Muscle of leg (tissue), 3 donors: ENCODE measurements at regions not wholly inside any gene's neighbourhood (a gene's known extent, or its start where the extent isn't known, plus 50 kb on each side); places are given as distances from the start of the nearest gene placed in this dataset.

Experiments
- DNase-seq: peaks from one replicate; pipeline ENCODE4 v3.0.0; 2013
- H3K27ac ChIP-seq: one replicate; pipeline ENCODE4 v1.5.1; 2013; ENCODE audit warnings: mild to moderate bottlenecking, low read length, control low read depth
- H3K27me3 ChIP-seq: one replicate; pipeline ENCODE4 v1.6.1; 2013; ENCODE audit warnings: low read length; ENCODE audit not compliant: control insufficient read depth, insufficient read depth
- H3K36me3 ChIP-seq: one replicate; pipeline ENCODE4 v1.6.1; 2013; ENCODE audit warnings: low read length; ENCODE audit not compliant: control insufficient read depth, insufficient read depth
- H3K4me1 ChIP-seq: one replicate; pipeline ENCODE4 v1.6.1; 2013; ENCODE audit warnings: low read length; ENCODE audit not compliant: control insufficient read depth, insufficient read depth
- H3K4me3 ChIP-seq: one replicate; pipeline ENCODE4 v1.5.1; 2013; ENCODE audit warnings: low read length, control low read depth
- H3K9me3 ChIP-seq: replicated peaks from 2 replicates; pipeline ENCODE4 v1.6.1; 2013; ENCODE audit warnings: low read depth, low read length; ENCODE audit not compliant: control insufficient read depth
- WGBS: methylation state at CpG from one replicate; pipeline ENCODE4 v1.1.5; 2013; ENCODE audit warnings: missing lambda C conversion rate; ENCODE audit not compliant: insufficient coverage; 5-methylcytosine and 5-hydroxymethylcytosine counted together

- Histone ChIP-seq H3K4me3 (no peak overlapping the region), H3K27ac (no peak overlapping the region), H3K4me1 (no peaks in the 10 kb centered on the region), H3K9me3 (no peaks in the 10 kb centered on the region), H3K36me3 (no peaks in the 10 kb centered on the region), H3K27me3 (peaks cover 4% of the 10 kb centered on the region)
- peak; percentile 86 for DNase-seq
- WGBS = 0% methylated on average over 2 of the region's 6 CpGs
Measured at GRCh38 chr13:31424130-31424729, 224.5 kb downstream of the B3GLCT start.

- DNase-seq = no peak
- Histone ChIP-seq H3K4me1 (no peaks in the 10 kb centered on the region), H3K27ac (no peak overlapping the region), H3K4me3 (no peak overlapping the region), H3K9me3 (no peaks in the 10 kb centered on the region), H3K27me3 (peaks cover 4% of the 10 kb centered on the region), H3K36me3 (no peaks in the 10 kb centered on the region)
Measured at GRCh38 chr13:31426395-31426794, 226.6 kb downstream of the B3GLCT start.

- Histone ChIP-seq H3K9me3 (no peaks in the 10 kb centered on the region), H3K27me3 (peaks cover 3% of the 10 kb centered on the region), H3K4me3 (no peak overlapping the region), H3K36me3 (no peaks in the 10 kb centered on the region), H3K27ac (no peak overlapping the region), H3K4me1 (no peaks in the 10 kb centered on the region)
- 36% methylated on average over 2 of the region's 4 CpGs for WGBS
- DNase-seq = no peak
Measured at GRCh38 chr13:31427151-31428100, 227.7 kb downstream of the B3GLCT start.

- Histone ChIP-seq H3K4me1 (peaks cover 2% of the 10 kb centered on the region), H3K36me3 (no peaks in the 10 kb centered on the region), H3K27ac (no peak overlapping the region), H3K27me3 (peaks cover 5% of the 10 kb centered on the region), H3K4me3 (no peak overlapping the region), H3K9me3 (no peaks in the 10 kb centered on the region)
- DNase-seq = peak; percentile 65
- no CpG with 5 or more reads among the region's 4 CpGs for WGBS
Measured at GRCh38 chr13:31431722-31432137, 232.0 kb downstream of the B3GLCT start.

- DNase-seq = peak; percentile 90
- H3K4me3 ChIP-seq = no peak overlapping the region
- no CpG with 5 or more reads among the region's 1 CpG for WGBS
- no peaks in the 10 kb centered on the region for H3K9me3 ChIP-seq
- H3K36me3 ChIP-seq = no peaks in the 10 kb centered on the region
- H3K27ac ChIP-seq = peak overlapping the region; percentile 79
- H3K27me3 ChIP-seq = peaks cover 5% of the 10 kb centered on the region
- H3K4me1 ChIP-seq = peaks cover 2% of the 10 kb centered on the region
Measured at GRCh38 chr13:31433207-31433606, 233.4 kb downstream of the B3GLCT start.

- H3K36me3 ChIP-seq = no peaks in the 10 kb centered on the region
- peaks cover 5% of the 10 kb centered on the region for H3K27me3 ChIP-seq
- 60% methylated on average over 1 of the region's 7 CpGs for WGBS
- peak overlapping the region; percentile 63 for H3K27ac ChIP-seq
- no peaks in the 10 kb centered on the region for H3K9me3 ChIP-seq
- peak; percentile 37 for DNase-seq
- H3K4me3 ChIP-seq = no peak overlapping the region
- peaks cover 2% of the 10 kb centered on the region for H3K4me1 ChIP-seq
Measured at GRCh38 chr13:31433746-31434145, 234.0 kb downstream of the B3GLCT start.

- Histone ChIP-seq H3K4me1 (peaks cover 2% of the 10 kb centered on the region), H3K27ac (no peak overlapping the region), H3K9me3 (no peaks in the 10 kb centered on the region), H3K4me3 (no peak overlapping the region), H3K27me3 (peaks cover 5% of the 10 kb centered on the region), H3K36me3 (no peaks in the 10 kb centered on the region)
- DNase-seq = no peak
- 98% methylated on average over 6 of the region's 8 CpGs for WGBS
Measured at GRCh38 chr13:31434613-31435012, 234.8 kb downstream of the B3GLCT start.

GRCh38 chr13:31435536-31435935 lies 235.8 kb downstream of the B3GLCT start:
- H3K27me3 ChIP-seq = peaks cover 5% of the 10 kb centered on the region
- H3K4me3 ChIP-seq = no peak overlapping the region
- no peaks in the 10 kb centered on the region for H3K9me3 ChIP-seq
- DNase-seq = no peak
- H3K27ac ChIP-seq = no peak overlapping the region
- WGBS = 85% methylated on average over 3 of the region's 4 CpGs
- no peaks in the 10 kb centered on the region for H3K36me3 ChIP-seq
- H3K4me1 ChIP-seq = peaks cover 2% of the 10 kb centered on the region

- no CpG with 5 or more reads among the region's 5 CpGs for WGBS
- Histone ChIP-seq H3K27ac (no peak overlapping the region), H3K36me3 (no peaks in the 10 kb centered on the region), H3K4me3 (no peak overlapping the region), H3K4me1 (peaks cover 2% of the 10 kb centered on the region), H3K27me3 (peaks cover 10% of the 10 kb centered on the region), H3K9me3 (no peaks in the 10 kb centered on the region)
- no peak for DNase-seq
Measured at GRCh38 chr13:31436478-31436877, 236.7 kb downstream of the B3GLCT start.

GRCh38 chr13:31437975-31438374 lies 238.2 kb downstream of the B3GLCT start:
- peaks cover 12% of the 10 kb centered on the region for H3K4me1 ChIP-seq
- H3K9me3 ChIP-seq = no peaks in the 10 kb centered on the region
- no CpG with 5 or more reads among the region's 3 CpGs for WGBS
- H3K27ac ChIP-seq = no peak overlapping the region
- no peaks in the 10 kb centered on the region for H3K36me3 ChIP-seq
- H3K4me3 ChIP-seq = no peak overlapping the region
- peaks cover 14% of the 10 kb centered on the region for H3K27me3 ChIP-seq
- DNase-seq = no peak
